Skeletal muscle tissue (tissue), 3 donors: ENCODE measurements at regions not wholly inside any gene's neighbourhood (a gene's known extent, or its start where the extent isn't known, plus 50 kb on each side); places are given as distances from the start of the nearest gene placed in this dataset.
"Not testable (repeated sequence)": the region's sequence is repeated elsewhere in the genome, so short reads cannot be mapped to it uniquely, and the experiment has no call there.

Source experiments
- H3K27ac ChIP-seq: one replicate; pipeline ENCODE4 v1.7.0; 2013; ENCODE audit warnings: mild to moderate bottlenecking, low read depth, low read length, inconsistent platforms
- H3K27me3 ChIP-seq, 3 donors: one replicate each; pipeline ENCODE4 v1.7.0; 2013; ENCODE audit warnings: low read length in 3 of 3; ENCODE audit not compliant: control insufficient read depth in 3 of 3, insufficient read depth in 3 of 3
- H3K36me3 ChIP-seq, 3 donors: one replicate each; pipeline ENCODE4 v1.7.0; 2013; ENCODE audit warnings: low read length in 3 of 3; ENCODE audit not compliant: control insufficient read depth in 3 of 3, insufficient read depth in 3 of 3
- H3K4me1 ChIP-seq, 3 donors: one replicate each; pipeline ENCODE4 v1.7.0; 2013; ENCODE audit warnings: low read length in 3 of 3, mild to moderate bottlenecking in 3 of 3; ENCODE audit not compliant: control insufficient read depth in 3 of 3, insufficient read depth in 3 of 3
- H3K4me3 ChIP-seq, 3 donors: one replicate each; pipeline ENCODE4 v1.7.0; 2013; ENCODE audit warnings: low read length in 3 of 3
- H3K9ac ChIP-seq, 3 donors: one replicate each; pipeline ENCODE4 v1.7.0; 2013; ENCODE audit warnings: low read length in 3 of 3, mild to moderate bottlenecking in 3 of 3, moderate library complexity in 2 of 3, low read depth in 1 of 3
- H3K9me3 ChIP-seq, 3 donors: one replicate each; pipeline ENCODE4 v1.7.0; 2013; ENCODE audit warnings: low read length in 3 of 3; ENCODE audit not compliant: control insufficient read depth in 3 of 3
- donor health status: Osteomylitis.

DNA sequence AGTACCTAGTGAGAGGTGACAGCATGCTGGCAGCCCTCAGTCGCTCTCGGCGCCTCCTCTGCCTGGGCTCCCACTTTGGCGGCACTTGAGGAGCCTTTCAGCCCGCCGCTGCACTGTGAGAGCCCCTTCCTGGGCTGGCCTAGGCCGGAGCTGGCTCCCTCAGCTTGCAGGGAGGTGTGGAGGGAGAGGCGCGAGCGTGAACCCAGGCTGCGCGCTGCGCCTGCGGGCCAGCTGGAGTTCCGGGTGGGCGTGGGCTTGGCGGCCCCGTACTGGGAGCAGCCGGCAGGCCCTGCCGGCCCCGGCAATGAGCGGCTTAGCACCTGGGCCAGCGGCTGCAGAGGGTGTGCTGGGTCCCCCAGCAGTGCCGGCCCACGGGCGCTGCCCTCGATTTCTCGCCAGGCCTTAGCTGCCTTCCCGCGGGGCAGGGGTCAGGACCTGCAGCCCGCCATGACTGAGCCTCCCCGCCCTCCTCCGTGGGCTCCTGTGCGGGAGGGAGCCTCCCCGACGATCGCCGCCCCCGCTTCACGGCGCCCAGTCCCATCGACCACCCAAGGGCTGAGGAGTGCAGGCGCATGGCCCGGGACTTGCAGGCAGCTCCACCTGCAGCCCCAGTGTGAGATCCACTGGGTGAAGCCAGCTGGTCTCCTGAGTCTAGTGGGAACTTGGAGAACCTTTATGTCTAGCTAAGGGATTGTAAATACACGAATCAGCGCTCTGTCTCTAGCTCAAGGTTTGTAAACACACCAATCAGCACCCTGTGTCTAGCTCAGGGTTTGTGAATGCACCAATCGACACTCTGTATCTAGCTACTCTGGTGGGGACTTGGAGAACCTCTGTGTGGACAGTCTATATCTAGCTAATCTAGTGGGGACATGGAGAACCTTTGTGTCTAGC is 1579.2 kb downstream of the SI start:
- H3K9ac ChIP-seq, H3K27me3 ChIP-seq, H3K4me3 ChIP-seq, H3K4me1 ChIP-seq, H3K36me3 ChIP-seq, H3K27ac ChIP-seq, H3K9me3 ChIP-seq: not testable (repeated sequence)

DNA sequence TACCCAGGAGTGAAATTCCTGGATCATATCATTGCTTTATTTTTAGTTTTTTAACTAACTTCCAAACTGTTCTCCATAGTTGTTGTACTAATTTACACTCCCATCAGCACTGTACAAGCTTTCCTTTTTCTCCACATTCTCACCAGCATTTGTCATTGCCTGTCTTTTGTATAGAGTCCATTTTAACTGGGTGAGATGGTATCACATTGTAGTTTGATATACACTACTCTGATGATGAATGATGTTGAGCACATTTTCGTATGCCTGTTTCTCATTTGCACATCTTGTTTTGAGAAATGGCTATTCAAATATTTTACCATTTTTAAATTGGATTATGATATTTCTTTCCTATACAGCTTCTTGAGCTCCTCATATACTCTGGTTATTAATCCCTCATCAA is 1586.6 kb downstream of the SI start:
- no peaks in the 10 kb centered on the region for H3K27me3 ChIP-seq
- H3K4me3 ChIP-seq = no peak overlapping the region
- H3K27ac ChIP-seq = no peak overlapping the region
- H3K36me3 ChIP-seq = no peaks in the 10 kb centered on the region
- no peaks in the 10 kb centered on the region for H3K9me3 ChIP-seq
- no peak overlapping the region for H3K9ac ChIP-seq
- no peaks in the 10 kb centered on the region for H3K4me1 ChIP-seq

DNA sequence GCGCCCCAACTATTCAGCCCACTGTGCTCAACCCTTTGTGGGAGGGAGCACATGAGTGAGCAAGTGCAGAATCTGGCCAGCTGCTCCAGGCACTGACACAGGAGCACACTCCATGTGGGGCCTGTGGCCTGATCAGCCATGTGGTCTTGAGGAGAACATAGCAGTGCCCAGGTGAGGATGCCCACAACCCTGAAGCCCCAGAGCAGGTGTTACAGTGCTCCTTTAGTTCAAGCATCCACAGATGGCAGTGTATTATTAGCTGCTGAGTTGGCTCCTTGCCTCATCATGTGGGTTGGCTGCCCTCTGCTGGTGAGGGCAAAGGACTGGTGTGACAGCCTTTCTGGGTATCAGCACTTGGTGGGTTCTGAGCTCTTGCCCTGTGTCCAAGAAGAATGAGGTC is 1588.2 kb downstream of the SI start:
- H3K9me3 ChIP-seq = no peaks in the 10 kb centered on the region
- no peak overlapping the region for H3K9ac ChIP-seq
- H3K4me3 ChIP-seq = no peak overlapping the region
- no peaks in the 10 kb centered on the region for H3K27me3 ChIP-seq
- no peak overlapping the region for H3K27ac ChIP-seq
- no peaks in the 10 kb centered on the region for H3K4me1 ChIP-seq
- no peaks in the 10 kb centered on the region for H3K36me3 ChIP-seq

DNA sequence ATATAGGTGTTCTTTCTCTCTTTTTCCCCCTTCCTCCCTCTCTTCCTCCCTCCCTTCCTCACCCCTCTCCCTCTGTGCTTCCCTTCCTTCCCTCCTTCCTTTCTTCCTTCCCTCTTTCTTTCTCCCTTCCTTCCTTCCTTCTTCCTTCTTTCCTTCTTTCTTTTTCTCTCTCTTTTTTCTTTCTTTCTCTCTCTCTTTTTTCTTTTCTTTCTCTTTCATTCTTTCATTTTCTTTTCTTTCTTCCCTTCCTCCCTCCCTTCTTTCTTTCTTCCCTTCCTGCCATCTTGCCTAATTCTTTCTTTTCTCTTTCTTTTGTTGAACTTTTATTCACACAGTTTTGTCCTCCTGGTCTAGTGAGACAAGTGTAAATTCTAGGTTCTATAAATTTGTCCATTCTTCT is 1595.6 kb downstream of the SI start:
- Histone ChIP-seq H3K9ac (no peak overlapping the region), H3K27me3 (no peaks in the 10 kb centered on the region), H3K4me3 (no peak overlapping the region), H3K4me1 (no peaks in the 10 kb centered on the region), H3K36me3 (no peaks in the 10 kb centered on the region), H3K27ac (no peak overlapping the region), H3K9me3 (no peaks in the 10 kb centered on the region)

DNA sequence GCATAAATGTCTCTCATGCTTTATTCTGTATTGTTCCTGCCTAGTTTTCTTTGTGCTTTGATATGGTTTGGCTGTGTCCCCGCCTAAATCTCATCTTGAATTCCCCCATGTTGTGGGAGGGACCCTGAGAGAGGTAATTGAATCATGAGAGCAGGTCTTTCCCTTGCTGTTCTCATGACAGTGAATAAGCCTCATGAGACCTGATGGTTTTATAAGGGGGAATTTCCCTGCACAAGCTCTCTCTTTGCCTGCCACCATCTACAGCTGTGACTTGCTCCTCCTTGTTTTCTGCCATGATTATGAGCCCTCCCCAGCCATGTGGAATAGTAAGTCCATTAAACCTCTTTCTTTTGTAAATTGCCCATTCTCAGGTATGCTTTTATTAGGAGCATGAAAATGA is 1596.6 kb downstream of the SI start:
- Histone ChIP-seq H3K36me3 (no peaks in the 10 kb centered on the region), H3K4me1 (no peaks in the 10 kb centered on the region), H3K9ac (no peak overlapping the region), H3K4me3 (no peak overlapping the region), H3K9me3 (no peaks in the 10 kb centered on the region), H3K27ac (no peak overlapping the region), H3K27me3 (no peaks in the 10 kb centered on the region)

DNA sequence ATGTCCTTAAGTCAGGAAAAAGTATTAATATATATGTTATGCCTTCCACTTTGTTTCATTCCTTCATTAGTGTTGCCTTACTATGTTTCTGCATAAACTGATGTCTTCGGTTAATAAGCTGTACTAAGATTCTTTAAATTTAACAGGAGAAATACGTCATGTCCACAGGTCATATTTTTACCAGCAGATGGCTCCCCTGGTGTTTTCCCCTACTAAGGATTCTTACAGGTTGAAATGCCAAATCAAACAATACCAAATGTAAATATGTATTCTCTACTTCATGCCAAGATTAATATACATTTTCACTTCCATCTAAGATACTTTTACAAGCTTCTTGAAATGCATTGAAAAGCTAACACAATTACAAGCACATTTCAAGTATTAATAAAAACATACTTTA is 1602.1 kb downstream of the SI start:
- Histone ChIP-seq H3K9ac (no peak overlapping the region), H3K36me3 (no peaks in the 10 kb centered on the region), H3K27me3 (no peaks in the 10 kb centered on the region), H3K4me3 (no peak overlapping the region), H3K4me1 (no peaks in the 10 kb centered on the region), H3K27ac (no peak overlapping the region), H3K9me3 (no peaks in the 10 kb centered on the region)

DNA sequence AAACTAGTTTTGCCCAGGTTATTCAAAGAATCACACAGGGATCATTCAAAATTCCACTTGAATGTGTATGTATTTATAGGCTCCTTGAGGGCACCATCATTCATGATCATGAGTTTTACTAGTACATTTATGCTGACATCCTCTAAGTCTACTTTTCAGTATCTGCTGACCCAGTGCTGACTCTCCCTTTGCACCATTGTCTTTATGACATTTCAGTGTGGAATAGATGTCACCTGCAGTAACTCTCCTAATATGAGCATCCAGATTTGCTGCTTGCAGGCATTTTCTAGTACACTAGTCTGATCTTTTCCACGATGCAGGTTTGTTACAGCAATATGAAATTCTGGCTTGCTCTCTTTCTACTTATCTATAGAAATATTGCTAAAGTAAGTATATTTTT is 1603.5 kb downstream of the SI start:
- Histone ChIP-seq H3K27ac (no peak overlapping the region), H3K9me3 (no peaks in the 10 kb centered on the region), H3K27me3 (no peaks in the 10 kb centered on the region), H3K9ac (no peak overlapping the region), H3K4me1 (no peaks in the 10 kb centered on the region), H3K36me3 (no peaks in the 10 kb centered on the region), H3K4me3 (no peak overlapping the region)

DNA sequence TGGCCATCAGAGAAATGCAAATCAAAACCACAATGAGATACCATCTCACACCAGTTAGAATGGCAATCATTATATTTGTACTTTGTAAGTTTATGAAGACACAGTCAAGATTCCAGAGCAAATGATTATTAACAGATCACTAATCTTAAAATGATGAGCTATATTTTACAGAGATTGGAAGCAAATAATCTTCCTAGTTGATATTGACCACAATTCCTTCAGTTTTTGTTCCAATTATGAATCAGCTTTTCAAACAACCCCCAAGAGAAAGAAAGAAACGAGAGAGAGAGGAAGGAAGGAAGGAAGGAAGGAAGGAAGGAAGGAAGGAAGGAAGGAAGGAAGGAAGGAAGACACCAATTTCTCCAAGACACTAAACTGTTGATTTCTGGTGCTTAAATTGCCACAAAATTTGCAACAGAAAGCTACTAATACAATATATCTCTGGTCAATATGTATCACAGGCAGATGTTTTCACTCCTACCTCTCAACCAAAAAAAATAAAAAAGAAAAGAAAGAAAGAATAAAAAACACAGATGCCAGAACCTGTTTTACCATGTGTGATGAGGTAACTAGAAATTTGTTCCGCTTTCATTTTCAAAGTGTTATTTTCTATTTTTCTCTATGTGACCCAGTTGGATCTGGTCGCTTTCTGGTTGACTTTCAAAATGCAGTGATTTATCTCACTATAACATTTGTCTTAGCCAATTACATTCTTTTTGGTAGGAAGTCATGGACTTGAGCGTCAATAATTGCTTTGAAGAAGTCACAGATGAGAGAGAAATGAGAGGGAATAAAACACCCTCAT is 1609.6 kb downstream of the SI start:
- H3K9ac ChIP-seq = no peak overlapping the region
- H3K27ac ChIP-seq = no peak overlapping the region
- H3K27me3 ChIP-seq = no peaks in the 10 kb centered on the region
- no peaks in the 10 kb centered on the region for H3K36me3 ChIP-seq
- no peak overlapping the region for H3K4me3 ChIP-seq
- H3K9me3 ChIP-seq = no peaks in the 10 kb centered on the region
- H3K4me1 ChIP-seq = no peaks in the 10 kb centered on the region

DNA sequence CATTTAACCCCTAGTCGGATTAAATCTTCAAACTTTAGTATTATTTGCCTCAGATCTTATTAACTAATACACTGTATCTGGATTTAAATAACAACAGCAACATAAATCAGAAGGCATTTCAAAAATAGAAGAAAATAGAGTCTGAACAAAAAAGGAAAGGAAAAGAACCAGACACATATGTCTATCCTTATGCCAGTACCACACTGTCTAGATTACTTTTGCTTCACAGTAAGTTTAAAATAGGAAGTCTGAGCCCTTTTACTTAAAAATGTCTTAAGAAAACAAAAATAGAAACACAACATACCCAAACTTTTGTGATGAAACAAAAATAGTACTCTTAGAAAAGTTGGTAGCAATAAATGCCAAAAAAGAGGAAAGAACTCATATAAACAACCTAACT is 1615.8 kb downstream of the SI start:
- H3K4me1 ChIP-seq = no peaks in the 10 kb centered on the region
- no peak overlapping the region for H3K9ac ChIP-seq
- H3K36me3 ChIP-seq = no peaks in the 10 kb centered on the region
- no peak overlapping the region for H3K4me3 ChIP-seq
- H3K27me3 ChIP-seq = no peaks in the 10 kb centered on the region
- no peaks in the 10 kb centered on the region for H3K9me3 ChIP-seq
- H3K27ac ChIP-seq = no peak overlapping the region

DNA sequence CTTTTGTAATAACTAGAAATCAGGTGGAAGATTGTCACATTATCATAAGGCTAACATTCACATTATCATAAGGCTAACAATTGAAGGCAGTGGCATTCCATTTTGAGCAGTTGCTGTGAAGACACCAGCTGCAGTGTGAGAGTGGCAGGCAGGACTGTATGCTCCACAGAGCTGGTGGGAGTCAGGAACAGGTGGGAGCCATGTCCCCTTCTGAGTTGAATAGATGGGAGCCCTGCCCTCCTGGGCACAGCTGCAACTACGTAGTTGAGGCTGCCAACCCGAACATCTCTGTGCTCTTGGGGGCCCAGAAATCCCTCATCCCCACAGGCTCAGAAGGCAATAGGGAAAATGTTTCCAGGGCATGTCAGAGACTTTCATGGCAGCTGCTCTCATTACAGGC is 1627.6 kb downstream of the SI start:
- Histone ChIP-seq H3K27me3 (no peaks in the 10 kb centered on the region), H3K9me3 (peaks cover 0 to 3% (median 0%) of the 10 kb centered on the region in 3 donors), H3K9ac (no peak overlapping the region), H3K4me3 (no peak overlapping the region), H3K36me3 (no peaks in the 10 kb centered on the region), H3K27ac (no peak overlapping the region), H3K4me1 (no peaks in the 10 kb centered on the region)
